ENCODE measurements at regions not wholly inside any gene's neighbourhood (a gene's known extent, or its start where the extent isn't known, plus 50 kb on each side); places are given as distances from the start of the nearest gene placed in this dataset.
"Not testable (repeated sequence)": the region's sequence is repeated elsewhere in the genome, so short reads cannot be mapped to it uniquely, and the experiment has no call there.

DNA sequence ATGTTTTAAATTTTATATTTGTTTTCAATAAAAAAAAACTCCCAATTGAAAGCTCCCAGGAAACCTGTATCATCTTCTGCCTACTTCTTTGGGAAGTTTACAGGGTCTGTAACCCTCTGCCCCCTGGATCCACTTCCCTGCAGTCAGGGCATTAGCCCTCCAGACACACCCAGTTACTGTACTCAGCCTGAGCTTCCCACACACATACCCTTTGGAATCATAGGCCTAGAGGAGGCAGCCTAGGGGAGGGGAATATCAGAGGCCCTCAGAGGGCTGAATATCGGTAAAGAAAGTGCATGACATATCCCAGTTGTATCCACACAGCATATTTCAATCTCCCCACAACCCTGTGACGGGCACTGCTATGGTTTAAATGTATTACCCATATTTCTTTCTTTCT lies 56.2 kb upstream of the TFPI start:
- DNase-seq = not testable (repeated sequence)

DNA sequence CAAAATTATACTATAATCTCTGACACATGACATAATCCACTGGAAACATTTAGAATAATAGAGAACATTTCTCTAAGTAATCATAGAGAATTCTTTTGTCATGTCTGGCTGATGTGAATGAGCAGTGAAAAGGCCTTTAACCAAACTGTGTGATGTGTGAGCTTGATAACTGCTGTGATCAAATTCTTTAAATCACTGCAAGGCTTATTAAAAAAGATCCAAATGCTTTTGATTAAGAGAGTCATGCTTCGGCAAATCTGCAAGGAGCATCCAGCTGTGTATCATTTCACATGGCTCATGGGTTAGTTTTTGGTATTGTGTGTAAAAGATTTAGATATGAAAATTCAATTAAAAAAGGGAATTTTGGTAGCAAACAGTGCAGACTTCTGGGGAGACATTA lies 58.6 kb upstream of the TFPI start:
- no peak for DNase-seq

DNA sequence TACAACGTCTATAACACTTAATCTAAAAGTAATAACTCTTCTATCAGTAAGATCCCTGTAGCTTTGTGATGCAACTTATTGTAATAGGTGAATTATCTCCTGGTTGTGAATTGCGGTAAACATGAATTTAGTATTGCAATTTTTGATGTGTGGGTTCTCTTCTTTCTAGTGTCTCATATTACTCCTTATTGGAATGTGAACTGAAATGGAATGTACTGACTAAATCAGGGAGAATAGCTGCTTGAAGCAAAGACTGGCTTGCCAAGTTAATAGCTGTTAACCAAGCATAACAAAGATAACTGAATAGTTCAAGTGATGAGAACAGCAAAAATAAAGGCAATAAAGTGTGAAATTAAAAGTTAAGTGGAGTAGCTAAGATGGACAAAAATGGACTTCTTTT lies 60.5 kb upstream of the TFPI start:
- no peak for DNase-seq

DNA sequence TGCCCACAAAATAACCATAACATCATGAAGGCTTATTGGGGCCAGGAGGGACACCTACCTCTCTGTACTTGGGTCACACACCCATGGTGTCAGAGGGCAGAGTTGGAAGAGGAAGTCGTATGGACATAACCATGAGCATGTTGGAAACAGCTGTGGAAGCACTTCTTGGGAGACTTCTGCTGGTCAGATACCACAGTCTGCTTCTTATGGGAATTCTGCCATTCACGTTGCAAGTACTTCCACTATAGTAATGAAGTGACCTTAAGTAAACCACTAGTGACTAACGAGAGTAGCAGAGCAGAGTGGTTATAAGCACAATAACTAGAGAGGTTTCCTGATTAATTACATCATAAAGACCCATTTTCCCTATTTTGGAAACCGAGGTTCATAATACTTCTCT lies 61.1 kb upstream of the TFPI start:
- no peak for DNase-seq

DNA sequence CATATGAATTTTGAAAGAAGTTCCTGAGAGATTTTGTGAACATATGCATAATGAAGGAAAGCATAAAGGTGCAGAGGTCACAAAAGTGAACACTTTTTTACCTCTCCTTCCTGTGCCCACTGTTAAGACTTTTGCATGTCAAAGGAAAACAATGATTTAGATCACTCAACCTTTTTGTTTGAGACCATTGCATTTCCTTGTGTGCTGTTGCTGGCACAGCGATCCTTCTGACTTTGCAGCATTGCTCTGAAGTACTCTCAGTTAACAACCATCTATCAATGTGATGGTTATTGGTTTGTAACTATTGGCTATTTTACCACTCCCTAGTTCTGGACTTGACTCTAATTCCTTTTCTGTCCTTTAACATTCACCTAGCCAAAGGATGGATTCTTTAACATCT lies 61.7 kb upstream of the TFPI start:
- DNase-seq = no peak

DNA sequence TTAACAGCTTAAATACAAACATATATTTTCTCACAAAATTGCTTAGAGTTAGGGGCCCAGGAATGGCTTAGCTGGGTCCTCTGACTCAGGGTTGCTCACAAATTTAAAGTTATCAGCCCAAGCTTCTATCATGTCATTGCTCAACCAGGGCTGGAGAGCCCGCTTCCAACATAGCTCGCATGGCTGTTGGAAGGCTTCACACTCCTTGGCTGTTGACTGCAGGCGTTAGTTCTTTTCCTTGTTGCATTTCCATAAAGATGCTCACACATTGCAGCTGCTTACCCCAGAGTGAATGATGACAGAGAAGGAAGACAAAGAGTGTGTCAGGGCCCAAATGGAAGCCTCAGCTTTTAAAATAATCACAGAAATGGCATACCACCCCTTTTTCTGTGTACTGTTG lies 62.9 kb upstream of the TFPI start:
- DNase-seq = no peak

DNA sequence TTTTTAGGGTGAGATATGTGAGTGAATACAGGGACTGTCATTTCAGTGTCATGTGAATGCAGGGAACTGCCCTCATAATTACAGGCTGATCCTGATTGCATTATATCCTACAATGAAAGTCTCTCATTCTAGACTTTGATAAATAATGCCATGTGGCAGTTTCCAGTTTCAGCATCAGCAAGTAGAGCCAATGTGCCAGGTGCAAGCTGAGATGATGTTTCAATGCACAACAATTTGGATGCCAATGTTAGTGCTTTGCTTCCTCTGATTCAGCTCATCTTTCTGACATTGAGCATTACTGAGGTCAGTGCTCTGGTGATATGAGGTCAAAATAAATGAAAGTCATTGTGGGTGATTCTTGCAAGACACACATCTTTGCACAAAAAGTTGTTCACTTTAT lies 63.7 kb upstream of the TFPI start:
- DNase-seq = no peak

DNA sequence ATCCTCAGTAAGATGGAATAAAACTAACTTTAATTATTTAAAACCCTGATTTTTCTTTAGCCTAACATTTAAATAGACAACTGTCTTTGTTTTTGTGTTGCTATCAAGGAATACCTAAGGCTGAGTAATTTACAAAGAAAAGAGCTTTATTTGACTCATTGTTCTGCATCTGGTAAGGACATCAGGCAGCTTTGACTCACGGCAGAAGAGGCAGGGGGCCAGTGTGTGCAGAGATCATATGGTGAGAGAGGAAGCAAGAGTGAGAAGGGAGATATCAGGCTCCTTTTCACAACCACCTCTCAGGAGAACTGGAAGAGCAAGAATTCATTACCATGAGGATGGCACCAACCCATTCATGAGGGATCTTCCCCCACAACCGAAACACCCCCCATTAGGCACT lies 64.6 kb upstream of the TFPI start:
- no peak for DNase-seq

DNA sequence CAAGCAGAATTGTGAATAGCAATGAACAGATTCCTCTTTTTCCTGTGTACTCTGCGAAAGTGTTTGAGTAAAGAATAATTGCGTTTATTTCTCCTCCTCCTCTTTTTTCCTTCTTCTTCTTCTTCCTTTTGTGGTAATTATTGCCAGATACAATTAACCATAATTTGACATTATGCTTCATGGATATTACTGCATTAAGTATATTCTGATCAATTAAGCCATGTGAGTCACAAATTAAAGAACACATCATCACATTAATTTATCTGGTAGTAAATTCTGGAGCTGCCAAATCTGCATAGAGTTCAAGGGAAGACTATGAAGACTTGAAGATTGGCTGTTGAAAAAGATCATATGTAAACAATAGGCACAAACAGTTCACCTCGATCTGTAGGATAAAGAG lies 72.9 kb upstream of the TFPI start:
- DNase-seq = no peak

DNA sequence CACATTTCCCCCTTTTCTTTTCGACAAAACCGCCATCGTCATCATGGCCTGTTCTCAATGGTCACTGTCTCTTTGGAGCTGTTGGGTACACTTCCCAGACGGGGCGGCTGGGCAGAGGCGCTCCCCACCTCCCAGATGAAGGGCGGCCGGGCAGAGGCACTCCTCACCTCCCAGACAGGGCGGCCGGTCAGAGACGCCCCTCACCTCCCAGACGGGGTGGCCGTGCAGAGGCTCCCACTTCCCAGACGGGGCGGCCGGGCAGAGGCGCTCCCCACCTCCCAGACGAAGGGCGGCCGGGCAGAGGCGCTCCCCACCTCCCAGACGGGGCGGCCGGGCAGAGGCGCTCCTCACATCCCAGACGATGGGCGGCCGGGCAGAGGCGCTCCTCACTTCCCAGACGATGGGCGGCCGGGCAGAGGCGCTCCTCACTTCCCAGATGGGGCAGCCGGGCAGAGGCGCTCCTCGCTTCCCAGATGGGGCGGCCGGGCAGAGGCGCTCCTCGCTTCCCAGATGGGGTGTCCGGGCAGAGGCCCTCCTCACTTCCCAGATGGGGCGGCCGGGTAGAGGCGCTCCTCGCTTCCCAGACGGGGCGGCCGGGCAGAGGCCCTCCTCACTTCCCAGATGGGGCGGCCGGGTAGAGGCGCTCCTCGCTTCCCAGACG lies 82.6 kb upstream of the TFPI start:
- DNase-seq = not testable (repeated sequence)

DNA sequence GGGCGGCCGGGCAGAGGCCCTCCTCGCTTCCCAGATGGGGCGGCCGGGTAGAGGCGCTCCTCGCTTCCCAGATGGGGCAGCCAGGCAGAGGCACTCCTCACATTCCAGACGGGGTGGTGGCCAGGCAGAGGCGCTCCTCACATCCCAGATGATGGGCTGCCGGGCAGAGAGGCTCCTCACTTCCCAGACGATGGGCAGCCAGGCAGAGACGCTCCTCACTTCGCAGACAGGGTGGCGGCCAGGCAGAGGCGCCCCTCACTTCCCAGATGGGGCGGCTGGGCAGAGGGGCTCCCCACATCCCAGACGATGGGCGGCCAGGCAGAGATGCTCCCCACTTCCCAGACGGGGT lies 83.1 kb upstream of the TFPI start:
- DNase-seq = not testable (repeated sequence)

DNA sequence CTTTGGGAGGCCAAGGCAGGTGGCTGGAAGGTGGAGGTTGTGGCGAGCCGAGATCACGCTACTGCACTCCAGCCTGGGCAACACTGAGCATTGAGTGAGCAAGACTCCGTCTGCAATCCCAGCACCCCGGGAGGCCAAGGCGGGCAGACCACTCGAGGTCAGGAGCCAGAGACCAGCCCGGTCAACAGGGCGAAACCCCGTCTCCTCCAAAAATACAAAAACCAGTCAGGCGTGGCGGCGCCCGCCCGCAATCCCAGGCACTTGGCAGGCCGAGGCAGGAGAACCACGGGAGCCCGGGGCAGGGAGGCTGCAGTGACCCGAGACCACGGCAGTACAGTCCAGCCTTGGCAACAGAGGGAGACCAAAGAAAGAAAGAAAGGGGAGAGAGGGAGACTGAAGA lies 83.5 kb upstream of the TFPI start:
- DNase-seq = not testable (repeated sequence)

DNA sequence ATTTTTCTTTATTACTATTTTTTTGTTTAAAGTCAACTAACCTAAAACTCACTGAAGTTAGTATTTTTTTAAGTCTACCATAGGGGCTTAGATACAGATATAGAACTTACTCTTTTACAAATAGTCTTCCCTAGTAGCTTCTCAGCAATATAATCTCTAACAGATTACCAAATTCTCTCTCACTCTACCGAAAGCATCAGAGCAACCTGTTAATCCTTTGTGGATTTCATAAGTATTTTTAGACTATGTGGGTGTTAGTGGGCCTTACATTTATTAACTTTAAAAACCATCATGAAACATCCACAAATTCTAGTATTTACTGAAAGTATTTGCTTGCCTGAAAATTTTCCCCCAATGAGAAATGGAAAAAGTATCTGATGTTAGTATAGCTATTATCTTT lies 84.6 kb upstream of the TFPI start:
- no peak for DNase-seq

DNA sequence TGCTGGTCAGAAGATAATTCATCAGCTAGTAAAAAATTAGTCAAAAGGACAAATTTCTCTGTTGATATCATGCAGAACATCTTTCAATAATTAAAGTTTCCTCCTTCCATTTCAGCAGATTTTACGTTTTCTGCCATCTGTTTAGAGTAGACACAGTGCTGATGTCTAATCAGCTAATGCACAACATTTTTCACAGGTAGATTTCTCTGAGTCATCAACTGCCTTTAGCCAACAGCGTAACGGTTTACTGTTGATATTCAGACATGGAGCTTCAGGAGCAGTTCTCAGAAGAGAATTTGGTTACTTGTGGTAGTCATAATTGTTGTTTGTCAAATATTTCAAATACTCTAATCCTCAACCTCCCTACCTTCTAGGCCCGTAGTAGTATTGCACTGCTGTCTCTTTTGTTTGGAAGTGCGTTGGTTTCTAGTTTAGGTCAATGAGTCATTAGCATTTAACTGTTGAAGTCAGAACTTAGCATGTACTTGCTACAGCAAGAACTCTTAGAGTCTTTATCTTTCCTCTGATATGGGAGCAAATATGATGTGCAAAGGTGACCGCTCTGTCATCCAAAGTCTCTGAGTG lies 86.8 kb upstream of the TFPI start:
- no peak for DNase-seq

DNA sequence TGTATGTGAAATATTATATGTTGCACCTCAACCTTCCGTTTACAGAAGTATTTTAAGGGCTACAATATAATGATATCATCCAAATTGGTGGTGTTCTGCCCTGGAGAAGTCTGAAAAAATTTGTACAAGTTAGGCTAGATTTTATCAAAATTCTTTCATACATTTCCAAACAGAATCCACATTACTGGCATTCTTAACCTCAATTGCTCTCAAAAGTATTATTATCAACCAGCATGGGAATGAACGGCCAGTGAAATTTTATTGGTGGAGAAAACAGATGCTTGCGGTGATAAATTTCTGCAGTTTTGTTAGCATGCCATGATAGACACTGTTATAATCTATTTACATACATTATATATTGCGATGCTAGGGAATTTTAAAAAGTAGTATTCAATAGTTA lies 88.3 kb upstream of the TFPI start:
- DNase-seq = no peak

DNA sequence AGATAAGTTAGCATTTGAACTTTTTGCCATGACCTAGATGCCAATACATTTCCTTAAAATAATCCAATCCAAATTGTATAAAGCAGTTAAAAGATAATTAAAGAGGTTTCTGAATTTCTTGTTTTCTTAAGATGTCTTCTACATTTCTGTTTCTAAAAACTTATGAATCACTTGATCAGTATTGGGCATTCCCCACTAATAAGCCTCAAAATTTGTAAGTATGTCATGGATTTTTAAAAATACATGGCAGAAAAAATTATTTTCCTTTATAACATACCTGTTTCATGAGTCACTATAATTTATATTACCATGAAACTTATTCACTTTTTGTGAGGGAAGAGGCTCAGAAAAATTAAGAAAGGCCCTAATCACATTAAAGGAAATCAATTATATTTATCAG lies 90.3 kb upstream of the TFPI start:
- no peak for DNase-seq

DNA sequence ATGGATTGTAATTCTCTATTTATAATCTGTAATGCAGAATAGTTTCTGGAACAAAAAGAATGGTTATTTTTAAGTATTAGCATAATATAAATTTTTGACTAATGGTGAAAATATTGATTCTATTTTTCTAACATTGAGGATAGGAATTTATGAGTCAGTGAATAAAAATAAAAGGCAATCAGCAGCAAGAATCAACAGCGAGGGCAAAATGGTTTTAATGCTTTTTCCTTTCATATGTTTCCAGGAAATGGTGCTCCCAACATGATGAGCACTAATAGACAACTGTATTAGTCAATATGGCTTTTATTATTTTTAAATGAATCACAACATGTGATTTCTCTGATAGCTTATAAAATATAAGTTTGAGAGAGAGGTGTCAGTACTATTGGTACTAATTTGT lies 90.7 kb upstream of the TFPI start:
- DNase-seq = no peak

DNA sequence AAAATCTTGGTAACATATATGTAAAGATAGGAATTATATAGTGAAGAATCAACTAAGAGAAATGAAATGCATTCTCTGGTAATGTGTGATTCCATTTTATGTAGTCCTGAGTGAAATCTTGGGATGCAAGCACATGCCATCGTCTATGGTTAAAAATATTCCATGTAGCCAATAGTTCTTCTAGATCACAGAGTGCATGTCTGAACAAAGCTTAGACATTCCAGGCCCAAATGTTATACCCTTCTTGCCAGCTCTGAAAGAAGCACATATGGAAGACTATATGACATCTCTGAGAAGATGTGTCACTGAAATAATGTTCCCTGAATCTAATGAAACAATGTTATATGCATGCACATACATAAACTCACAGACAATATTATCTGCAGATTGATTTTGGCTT lies 92.3 kb upstream of the TFPI start:
- DNase-seq = no peak

DNA sequence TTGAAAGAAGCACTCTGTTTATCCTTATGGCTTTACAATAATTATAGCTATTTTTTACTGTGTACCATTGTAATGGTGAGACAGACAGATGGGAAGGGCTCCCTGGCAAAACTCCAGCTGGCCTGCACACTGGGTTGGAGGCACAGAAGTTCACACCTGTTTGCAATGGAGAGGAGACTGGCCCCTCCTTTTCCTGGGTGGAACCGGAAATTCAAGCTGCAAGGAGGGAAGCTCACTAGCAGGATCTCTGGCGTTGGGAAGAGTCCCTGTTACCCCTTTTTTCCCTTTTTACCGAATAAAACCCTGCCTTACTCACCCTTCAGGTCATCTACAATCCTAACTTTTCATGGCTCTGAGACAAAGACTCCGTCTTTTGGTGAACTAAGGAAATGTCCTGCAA lies 100.3 kb upstream of the TFPI start:
- DNase-seq = no peak

DNA sequence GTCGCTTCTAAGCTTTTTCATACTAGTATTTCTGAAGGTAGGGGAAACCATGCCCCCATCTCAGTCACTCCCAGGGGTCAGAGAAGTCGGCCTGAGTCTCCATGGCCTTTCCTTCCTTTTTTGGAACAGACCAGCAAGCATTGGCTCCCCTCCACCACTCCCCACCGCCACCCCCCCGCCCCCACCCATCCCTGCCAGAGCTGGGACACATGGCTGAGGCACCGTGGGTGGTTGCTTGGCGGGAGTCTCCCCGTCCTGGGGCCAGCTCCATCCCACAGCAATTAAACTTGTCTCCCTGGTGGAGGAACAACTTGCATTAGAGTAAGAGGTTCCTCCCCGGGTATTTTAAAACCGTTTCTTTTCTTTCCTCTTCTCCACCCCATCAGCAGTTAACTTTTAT lies 100.8 kb upstream of the TFPI start:
- DNase-seq = no peak

DNA sequence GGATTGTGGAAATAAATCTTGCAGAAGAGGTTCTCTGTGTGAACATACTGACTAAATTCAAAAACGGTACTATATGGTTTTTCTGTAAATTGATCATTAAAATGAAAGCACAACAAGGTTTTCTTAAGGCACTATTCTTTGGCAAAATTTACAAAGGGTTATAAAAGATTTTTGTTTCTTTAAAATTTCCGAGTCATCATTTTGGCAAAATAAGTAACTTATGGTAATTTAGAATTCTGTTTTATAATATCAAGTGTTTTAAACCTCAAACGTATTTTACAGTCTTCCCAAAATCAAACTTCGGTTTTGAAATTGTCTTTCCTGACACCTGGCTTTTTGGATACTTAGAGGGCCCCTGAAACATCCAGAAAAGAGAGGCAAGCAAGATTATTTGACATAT lies 101.9 kb upstream of the TFPI start:
- no peak for DNase-seq

DNA sequence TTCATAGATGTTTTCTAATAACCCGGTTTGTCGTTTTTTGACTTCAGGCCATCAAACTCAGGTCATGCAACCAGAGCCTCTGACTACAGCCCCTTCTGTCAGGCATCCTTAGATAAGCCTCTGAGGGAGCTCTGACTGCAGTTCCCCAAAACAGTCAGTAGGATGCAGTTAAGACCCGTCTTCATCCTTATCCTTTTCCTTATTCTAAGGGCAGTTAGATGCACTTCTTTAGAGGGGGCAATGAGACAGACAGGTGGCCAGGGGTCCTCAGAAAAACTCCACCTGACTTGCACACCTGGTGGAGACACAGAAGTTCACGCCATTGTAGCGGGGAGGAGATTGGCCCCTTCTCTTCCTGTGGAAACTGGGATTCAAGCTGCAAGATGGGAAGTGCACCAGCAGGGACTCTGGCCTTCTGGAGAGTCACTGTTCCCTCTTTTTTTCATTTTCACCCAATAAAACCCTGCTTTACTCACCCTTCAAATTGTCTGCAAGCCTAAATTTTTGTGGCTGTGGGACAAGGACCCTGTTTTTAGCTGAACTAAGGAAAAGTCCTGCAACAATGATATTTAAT lies 104.8 kb upstream of the TFPI start:
- DNase-seq = no peak

DNA sequence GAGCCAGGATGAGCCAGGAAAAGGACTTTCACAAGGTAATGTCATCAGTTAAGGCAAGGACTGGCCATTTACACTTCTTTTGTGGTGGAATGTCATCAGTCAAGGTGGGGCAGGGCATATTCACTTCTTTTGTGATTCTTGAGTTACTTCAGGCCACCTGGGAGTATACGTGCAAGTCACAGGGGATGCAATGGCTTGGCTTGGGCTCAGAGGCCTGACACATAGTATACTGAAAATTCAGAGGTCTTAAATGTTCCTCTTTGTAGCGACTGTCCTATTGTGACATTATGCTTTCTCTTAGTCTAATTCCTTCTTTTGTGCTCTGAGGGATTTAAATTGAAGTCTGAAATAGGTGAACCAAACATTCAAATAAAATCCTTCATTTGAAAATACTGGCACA lies 121.8 kb upstream of the TFPI start:
- DNase-seq = not testable (repeated sequence)

DNA sequence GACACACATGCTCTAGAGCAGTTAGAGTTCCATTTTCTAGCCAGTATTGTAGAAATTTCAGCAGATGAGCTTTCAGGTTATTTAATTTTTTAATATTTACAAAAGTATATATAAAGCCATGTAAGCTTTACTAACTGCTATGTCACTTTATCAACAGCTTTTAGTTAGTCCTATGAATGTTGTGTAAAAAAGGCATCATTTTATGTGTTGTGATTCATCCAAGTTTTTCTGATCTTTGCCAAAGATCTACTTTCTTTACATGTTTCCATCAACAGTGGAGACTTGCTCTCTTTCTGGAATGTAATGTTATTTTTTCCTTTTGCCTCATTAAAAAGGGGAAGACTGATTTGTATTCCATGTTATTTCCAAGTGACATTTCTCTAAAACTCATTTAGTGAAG lies 125.2 kb upstream of the TFPI start:
- DNase-seq = no peak

DNA sequence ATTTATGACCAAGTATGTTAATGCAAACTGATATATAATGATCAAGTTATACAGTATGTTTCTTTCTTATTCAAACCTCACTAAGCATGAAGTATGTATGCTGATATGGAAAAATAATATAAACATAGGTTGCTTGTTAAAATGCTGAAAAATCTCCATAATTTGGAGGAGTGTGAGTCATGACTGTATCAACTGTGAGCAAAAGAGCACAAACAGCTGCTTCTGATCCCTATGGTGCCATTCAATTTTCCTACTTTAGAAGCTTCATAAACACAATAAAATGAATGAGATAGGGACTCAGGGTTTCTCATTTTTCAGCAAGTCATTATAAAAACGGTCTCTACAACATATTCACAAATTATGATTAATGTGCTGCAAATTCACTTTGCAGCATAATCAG lies 129.9 kb upstream of the TFPI start:
- DNase-seq = no peak
